PC-9 (cell line): ENCODE measurements at regions not wholly inside any gene's neighbourhood (a gene's known extent, or its start where the extent isn't known, plus 50 kb on each side); places are given as distances from the start of the nearest gene placed in this dataset.

ENCODE experiments used
- BruUV-seq: library from RNA; stranded (reverse); fragments of 400-500 nt; replicated peaks from 2 replicates; lab custom pipeline; 2021; lab: Mats Ljungman, UMichigan
- CTCF ChIA-PET: fragments of 300-600 bp; sonication (Branson Sonifier 250); formaldehyde crosslinking; loops from one replicate; lab custom pipeline; 2022; ENCODE audit warnings: antibody characterized with exemption; lab: Charles Lee
- POLR2A ChIA-PET: fragments of 300-600 bp; sonication (Branson Sonifier 250); formaldehyde crosslinking; loops from one replicate; lab custom pipeline; 2022; ENCODE audit warnings: antibody characterized with exemption; ENCODE audit not compliant: unreplicated experiment; lab: Charles Lee
- DNase-seq, 2 experiments: peaks; one replicate each; pipeline versions ENCODE4 v3.0.0 to v3.0.0-alpha.2; 2015 to 2022; ENCODE audit warnings: mixed read lengths in 1 of 2
- H2AFZ ChIP-seq: fragments of 200-600 bp; sonication (generic); 2 replicates; pipeline ENCODE4 v1.8.1; 2017; ENCODE audit warnings: antibody characterized with exemption
- H3F3A ChIP-seq: fragments of 200-600 bp; sonication (generic); 2 replicates; pipeline ENCODE4 v1.8.1; 2017; ENCODE audit warnings: antibody characterized with exemption, mild to moderate bottlenecking, low read depth; ENCODE audit not compliant: insufficient read depth
- H3K27ac ChIP-seq: fragments of 200-600 bp; sonication (generic); 2 replicates; pipeline ENCODE4 v1.6.1; 2016; ENCODE audit warnings: mixed run types
- H3K27me3 ChIP-seq: fragments of 200-600 bp; sonication (generic); 2 replicates; pipeline ENCODE4 v1.6.1; 2016; ENCODE audit warnings: low read depth, mixed run types; ENCODE audit not compliant: insufficient read depth
- H3K36me3 ChIP-seq: fragments of 200-600 bp; sonication (generic); 2 replicates; pipeline ENCODE4 v1.6.1; 2016; ENCODE audit warnings: low read depth, mixed run types
- H3K4me1 ChIP-seq: fragments of 200-600 bp; sonication (generic); replicated peaks from 2 replicates; pipeline ENCODE4 v1.6.1; 2016; ENCODE audit warnings: mixed run types; ENCODE audit not compliant: insufficient read depth
- H3K4me2 ChIP-seq: fragments of 200-600 bp; sonication (generic); 2 replicates; pipeline ENCODE4 v1.6.1; 2017; ENCODE audit warnings: mixed run types
- H3K4me3 ChIP-seq: fragments of 200-600 bp; sonication (generic); 2 replicates; pipeline ENCODE4 v1.6.1; 2016; ENCODE audit warnings: mixed run types
- H3K79me2 ChIP-seq: fragments of 200-600 bp; sonication (generic); 2 replicates; pipeline ENCODE4 v1.6.1; 2017; ENCODE audit warnings: low read depth, mixed run types
- H3K9me2 ChIP-seq: fragments of 200-600 bp; sonication (generic); 2 replicates; pipeline ENCODE4 v1.8.1; 2017; ENCODE audit warnings: mild to moderate bottlenecking; ENCODE audit not compliant: insufficient read depth
- H3K9me3 ChIP-seq: fragments of 200-600 bp; sonication (generic); 2 replicates; pipeline ENCODE4 v1.8.1; 2016; ENCODE audit warnings: low read depth; ENCODE audit not compliant: insufficient read depth
- H4K20me1 ChIP-seq: fragments of 200-600 bp; sonication (generic); 2 replicates; pipeline ENCODE4 v1.8.1; 2017; ENCODE audit not compliant: insufficient read depth
- EZH2 ChIP-seq: fragments of 200-600 bp; sonication (generic); IDR thresholded peaks from 2 replicates; pipeline ENCODE4 v1.8.0; 2017; ENCODE audit warnings: antibody characterized with exemption, low read depth
- intact Hi-C: fragments of 100-400 bp; cut with micrococcal nuclease; formaldehyde crosslinking; loops from one replicate; pipeline ENCODE4 v1.10.0; 2022; ENCODE audit not compliant: unreplicated experiment
- TF ChIP-seq, protein P1 (sequence below): fragments of 200-600 bp; sonication (generic); conservative IDR thresholded peaks from 2 replicates; pipeline ENCODE4 v1.6.1; 2017; ENCODE audit warnings: mixed run types, antibody characterized with exemption, mild to moderate bottlenecking, moderate library complexity

DNA sequence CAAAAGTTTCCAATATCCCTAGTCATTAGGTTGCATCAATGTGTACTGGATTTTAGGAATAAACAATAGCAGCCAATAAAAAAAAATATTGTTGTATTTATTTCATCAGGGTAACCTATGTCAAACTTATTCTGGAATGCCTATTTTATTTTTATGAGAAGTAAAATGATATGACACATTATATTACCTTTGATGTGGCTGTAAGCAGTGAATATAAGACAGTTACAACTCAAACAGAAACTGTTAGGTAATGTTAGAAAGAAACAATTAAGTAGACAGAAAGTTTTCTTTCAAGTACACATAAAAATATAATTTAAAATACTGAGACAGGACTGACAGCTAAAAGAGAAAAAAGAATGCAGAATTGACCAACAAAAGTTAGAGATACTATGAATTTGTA lies 65.5 kb downstream of the GNG10 start:
- Histone ChIP-seq H4K20me1 (no peaks in the 10 kb centered on the region), H3K27ac (no peak overlapping the region), H3K4me1 (peaks cover 38% of the 10 kb centered on the region), H3K4me3 (no peak overlapping the region), H3K9me2 (no peaks in the 10 kb centered on the region), H3K79me2 (no peaks in the 10 kb centered on the region), H3F3A (peaks cover 46% of the 10 kb centered on the region), H3K9me3 (peaks cover 23% of the 10 kb centered on the region), H2AFZ (no peak overlapping the region), H3K4me2 (no peak overlapping the region), H3K27me3 (no peaks in the 10 kb centered on the region), H3K36me3 (no peaks in the 10 kb centered on the region)
- DNase-seq: no peak
- intact Hi-C loops: no loop called here
- POLR2A ChIA-PET: no interaction called here
- CTCF ChIA-PET: no interaction called here
- TF ChIP-seq, protein P1, sequence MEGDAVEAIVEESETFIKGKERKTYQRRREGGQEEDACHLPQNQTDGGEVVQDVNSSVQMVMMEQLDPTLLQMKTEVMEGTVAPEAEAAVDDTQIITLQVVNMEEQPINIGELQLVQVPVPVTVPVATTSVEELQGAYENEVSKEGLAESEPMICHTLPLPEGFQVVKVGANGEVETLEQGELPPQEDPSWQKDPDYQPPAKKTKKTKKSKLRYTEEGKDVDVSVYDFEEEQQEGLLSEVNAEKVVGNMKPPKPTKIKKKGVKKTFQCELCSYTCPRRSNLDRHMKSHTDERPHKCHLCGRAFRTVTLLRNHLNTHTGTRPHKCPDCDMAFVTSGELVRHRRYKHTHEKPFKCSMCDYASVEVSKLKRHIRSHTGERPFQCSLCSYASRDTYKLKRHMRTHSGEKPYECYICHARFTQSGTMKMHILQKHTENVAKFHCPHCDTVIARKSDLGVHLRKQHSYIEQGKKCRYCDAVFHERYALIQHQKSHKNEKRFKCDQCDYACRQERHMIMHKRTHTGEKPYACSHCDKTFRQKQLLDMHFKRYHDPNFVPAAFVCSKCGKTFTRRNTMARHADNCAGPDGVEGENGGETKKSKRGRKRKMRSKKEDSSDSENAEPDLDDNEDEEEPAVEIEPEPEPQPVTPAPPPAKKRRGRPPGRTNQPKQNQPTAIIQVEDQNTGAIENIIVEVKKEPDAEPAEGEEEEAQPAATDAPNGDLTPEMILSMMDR: no peak
- no peak for TF ChIP-seq EZH2
- BruUV-seq: no TSS peak

DNA sequence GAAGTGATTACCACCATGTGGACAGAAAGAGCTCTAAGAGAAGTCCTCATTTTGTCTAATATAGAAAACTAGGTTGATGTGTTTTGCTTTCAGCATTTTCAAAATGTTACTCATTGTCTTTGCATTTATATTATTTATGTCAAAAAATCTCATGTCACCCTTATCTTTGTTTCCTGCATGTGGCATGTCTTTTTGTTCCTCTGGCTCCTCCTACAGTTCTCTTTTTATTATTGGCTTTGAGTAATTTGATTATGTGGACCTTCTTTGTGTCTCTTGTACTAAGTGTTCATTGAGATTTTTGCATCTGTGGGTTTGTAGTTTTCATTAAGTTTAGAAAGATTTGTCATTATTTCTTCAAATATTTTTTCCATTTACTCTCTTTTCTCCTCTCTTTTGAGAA lies 58.8 kb downstream of the GNG10 start:
- H3K36me3 ChIP-seq: no peaks in the 10 kb centered on the region
- H4K20me1 ChIP-seq: no peaks in the 10 kb centered on the region
- no peak overlapping the region for H2AFZ ChIP-seq
- H3F3A ChIP-seq: no peaks in the 10 kb centered on the region
- no peaks in the 10 kb centered on the region for H3K27me3 ChIP-seq
- no TSS peak for BruUV-seq
- H3K27ac ChIP-seq: no peak overlapping the region
- DNase-seq: no peak
- POLR2A ChIA-PET: no interaction called here
- H3K79me2 ChIP-seq: no peaks in the 10 kb centered on the region
- no peak overlapping the region for H3K4me3 ChIP-seq
- intact Hi-C loops: no loop called here
- TF ChIP-seq EZH2: no peak
- TF ChIP-seq, protein P1: 0 out of 2 replicates have a peak, but pooled peaks have one; percentile 22
- H3K9me3 ChIP-seq: no peaks in the 10 kb centered on the region; the same call in 1 of the 2 replicates
- CTCF ChIA-PET: no interaction called here
- no peaks in the 10 kb centered on the region for H3K4me1 ChIP-seq
- H3K4me2 ChIP-seq: no peak overlapping the region
- no peaks in the 10 kb centered on the region for H3K9me2 ChIP-seq
